ENCODE measurements at regions not wholly inside any gene's neighbourhood (a gene's known extent, or its start where the extent isn't known, plus 50 kb on each side); places are given as distances from the start of the nearest gene placed in this dataset.

DNA sequence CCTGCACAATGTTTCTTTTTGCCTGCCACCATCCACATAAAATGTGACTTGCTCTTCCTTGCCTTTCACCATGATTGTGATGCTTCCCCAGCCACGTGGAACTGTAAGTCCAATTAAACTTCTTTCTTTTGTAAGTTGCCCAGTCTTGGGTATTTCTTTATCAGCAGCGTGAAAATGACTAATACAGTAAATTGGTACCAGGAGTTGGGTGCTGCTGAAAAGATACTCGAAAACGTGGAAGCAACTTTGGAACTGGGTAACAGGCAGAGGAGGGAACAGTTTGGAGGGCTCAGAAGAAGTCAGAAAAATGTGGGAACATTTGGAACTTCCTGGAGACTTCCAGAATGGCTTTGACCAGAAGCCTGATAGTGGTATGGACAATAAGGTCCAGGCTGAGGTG is 425.3 kb downstream of the GPATCH2 start:
- no peak for DNase-seq (ENCODE audit: low spot score)

- DNase-seq (ENCODE audit: low spot score), result no peak
These were observed 434.3 kb downstream of the GPATCH2 start for GRCh38 chr1:217196616-217197015.

- no peak for DNase-seq (ENCODE audit: low spot score)
These were observed 437.7 kb downstream of the GPATCH2 start for GRCh38 chr1:217193151-217193550.

DNA sequence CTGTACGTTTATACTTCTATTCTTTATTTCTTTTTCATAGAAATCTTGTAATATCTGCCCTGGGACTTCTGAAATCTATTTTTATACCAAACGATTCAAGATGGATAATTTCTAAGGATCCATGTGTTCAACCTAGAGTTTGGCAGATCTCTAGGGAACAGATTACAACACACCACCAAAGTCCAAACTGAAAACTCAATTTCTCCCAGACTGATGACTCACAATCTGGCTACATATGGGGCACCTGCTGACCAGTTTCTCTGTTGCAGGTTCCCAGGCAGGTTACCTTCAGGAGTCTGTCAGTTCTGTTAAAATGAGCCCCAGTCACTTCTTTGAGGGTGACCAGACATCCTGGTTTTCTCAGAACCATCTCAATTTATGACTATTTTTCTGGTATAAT is 439.4 kb downstream of the GPATCH2 start:
- no peak for DNase-seq (ENCODE audit: low spot score)

DNA sequence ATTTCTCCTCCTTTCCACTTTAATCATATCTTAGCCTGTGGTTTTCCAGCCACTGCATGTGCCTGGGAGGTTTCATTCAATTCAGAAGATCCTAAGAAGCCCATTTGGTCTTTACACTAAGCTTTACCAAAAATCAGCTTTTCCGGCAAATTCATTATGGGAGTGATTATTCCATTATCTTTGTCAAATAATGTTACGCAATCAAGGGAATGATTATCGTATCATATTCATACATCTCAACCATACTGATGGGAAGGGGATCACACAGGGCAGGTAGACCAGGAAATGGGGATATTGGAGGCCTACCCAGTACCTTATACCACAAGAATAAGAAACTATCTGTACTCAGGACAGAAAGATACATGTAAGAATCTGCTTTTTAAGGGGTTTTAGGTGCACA is 440.5 kb downstream of the GPATCH2 start:
- DNase-seq (ENCODE audit: low spot score), result no peak

DNA sequence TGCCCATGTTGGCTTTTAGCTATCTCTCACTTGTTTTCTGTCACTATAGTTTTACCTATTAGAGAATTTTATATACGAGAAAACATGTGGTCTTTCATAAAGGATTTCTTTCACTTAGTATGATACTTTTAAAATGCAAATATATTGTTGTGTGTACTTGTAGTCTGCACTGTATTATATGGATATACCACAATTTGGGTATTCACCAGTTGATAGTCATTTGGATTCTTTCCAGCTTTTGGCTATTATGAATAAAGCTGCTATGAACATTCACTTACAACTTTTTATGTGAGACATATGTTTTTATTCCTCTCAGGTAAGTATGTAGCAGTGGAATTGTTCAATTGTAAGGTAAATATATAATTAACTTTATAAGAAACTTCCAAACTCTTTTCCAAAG is 441.5 kb downstream of the GPATCH2 start:
- DNase-seq (ENCODE audit: low spot score), result no peak

DNA sequence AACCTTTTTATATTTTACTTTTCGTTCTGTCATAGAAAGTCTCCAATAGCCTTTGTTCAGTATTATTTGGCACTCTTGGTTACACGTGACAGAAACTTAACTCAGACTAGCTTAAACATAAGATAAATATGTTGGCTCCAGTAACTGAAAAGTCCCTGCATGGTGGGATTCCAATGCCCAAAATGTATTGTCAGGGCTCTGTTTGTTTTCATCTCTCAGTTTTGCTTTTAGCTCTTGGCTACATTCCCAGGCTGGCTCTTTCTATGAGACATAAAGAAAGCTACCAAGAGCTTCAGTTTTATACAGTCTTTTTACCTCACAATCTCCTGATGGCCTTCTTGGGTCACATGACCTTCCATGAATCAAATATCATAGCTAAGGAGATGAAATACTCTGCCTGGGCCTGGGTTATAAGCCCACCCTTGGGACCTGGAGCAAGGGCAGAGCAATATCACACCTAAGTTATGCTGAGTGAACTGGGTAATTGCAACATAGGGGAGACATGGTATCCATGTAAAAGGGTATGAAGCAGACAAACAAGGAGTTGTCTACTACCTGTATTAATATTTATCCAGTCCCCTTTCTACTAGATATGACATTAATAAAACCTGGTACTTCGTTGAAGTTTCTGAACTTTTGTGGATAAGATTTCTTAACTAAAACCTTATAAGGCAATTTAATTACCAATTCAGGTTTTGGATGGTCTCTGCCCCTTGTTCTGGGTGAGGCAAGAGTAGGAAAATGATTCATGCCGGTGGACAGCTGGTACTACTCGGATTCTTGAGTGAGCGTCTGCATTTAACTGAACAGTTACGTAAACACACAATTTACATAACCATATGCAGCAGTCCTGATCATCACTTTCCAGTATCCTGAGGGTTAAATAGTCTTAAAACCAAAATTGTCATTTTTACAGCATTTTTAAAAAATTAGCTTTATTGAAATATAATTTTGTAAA is 442.3 kb downstream of the GPATCH2 start:
- DNase-seq (ENCODE audit: low spot score), result no peak

GRCh38 chr1:217186664-217187063 is 444.2 kb downstream of the GPATCH2 start:
- DNase-seq (ENCODE audit: low spot score), result no peak

DNA sequence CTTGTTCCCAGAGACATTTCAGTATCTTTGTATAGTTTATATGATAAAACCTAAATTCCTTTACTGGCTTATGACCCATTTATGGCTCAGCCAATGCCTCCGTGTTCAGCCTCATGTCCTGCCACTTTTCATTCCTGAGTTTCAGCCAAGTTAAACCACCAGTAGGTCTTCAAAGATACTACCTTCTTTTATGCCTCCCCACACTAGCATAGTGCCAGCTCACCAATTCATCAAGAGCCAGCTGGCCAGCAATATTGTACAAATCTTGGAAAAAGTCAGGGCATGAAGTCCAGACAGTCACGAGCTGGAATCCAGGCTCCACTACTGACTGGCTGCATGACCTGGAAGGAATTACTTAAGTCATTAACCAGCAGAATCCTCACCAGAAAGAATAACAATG is 446.0 kb downstream of the GPATCH2 start:
- no peak for DNase-seq (ENCODE audit: low spot score)

- DNase-seq (ENCODE audit: low spot score), result no peak
These were observed 447.9 kb downstream of the GPATCH2 start for GRCh38 chr1:217182992-217183391.

- no peak for DNase-seq (ENCODE audit: low spot score)
These were observed 449.1 kb downstream of the GPATCH2 start for GRCh38 chr1:217181756-217182155.

- no peak for DNase-seq (ENCODE audit: low spot score)
These were observed 449.6 kb downstream of the GPATCH2 start for GRCh38 chr1:217181176-217181746.

DNA sequence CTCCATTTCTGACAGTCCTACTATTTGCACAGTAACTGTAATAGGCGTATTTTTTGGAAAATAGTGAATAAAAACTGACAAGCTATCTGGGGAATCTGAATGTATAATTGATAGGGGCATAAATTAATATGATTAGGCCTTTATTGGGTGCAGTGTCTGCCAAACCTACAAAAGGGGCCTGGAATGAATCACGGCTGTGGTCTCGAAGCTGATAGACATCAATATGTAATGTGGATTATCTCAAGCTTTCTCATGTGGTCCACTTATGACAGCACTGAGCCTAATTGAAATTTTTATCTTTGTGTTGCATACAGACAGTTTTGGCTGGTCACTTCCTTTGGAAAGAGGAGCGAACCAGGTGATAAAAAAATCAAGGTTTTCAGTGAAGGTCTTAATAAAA is 450.4 kb downstream of the GPATCH2 start:
- no peak for DNase-seq (ENCODE audit: low spot score)

DNA sequence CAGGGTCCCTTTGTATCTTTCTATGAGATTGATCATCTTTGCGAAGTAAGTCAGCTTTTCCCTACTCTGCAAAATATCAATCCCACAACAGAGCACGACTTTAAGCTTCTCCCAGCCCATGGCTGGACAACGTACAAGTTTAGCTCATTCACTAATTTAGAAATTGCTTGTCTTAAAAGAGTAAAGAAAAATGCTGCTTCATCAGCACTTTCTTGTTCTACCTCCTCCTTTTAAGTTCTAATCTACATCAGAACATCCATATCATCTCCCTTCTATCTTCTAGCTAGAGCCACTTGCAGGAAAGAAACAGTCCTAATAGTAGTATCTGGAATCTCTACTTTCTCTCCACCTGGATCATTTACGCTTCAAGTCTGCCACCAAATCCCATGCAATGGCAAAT is 441.2 kb upstream of the ESRRG start:
- no peak for DNase-seq (ENCODE audit: low spot score)

DNA sequence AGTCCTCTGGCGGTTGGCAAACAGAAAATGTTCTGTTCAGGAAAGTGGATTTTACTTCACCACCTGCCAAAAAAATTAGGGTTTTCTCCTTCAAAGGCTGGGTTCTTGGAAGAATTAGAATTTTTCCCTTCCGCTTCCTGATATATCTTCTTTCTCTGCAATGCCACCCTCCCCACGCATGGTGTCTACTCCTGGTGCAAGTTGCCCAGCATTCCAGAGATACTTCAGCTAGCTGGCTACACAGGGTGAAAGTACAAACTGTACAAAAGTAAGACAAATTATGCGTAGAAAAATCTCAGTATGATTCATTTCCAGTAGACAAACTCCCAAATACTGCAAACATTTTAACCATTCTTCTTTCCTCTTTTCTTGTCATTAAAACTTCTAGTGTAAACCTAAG is 430.1 kb upstream of the ESRRG start:
- no peak for DNase-seq (ENCODE audit: low spot score)

DNA sequence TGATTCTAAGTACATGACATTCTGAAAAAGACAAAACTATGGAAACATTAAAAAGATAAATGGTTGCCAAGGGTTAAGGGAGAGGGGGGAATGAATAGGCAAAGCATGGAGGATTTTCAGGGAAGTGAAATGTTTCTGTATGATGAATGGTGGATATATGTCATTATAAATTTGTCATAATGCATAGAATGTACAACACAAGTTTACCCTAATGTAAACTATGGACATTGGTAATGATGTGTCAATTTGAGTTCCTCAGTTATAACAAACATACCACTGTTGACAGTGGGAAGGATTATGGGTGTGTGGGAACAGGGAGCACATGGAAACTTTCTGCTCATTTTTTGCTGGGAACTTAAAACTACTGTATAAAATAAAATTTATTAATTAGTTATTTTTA is 427.1 kb upstream of the ESRRG start:
- no peak for DNase-seq (ENCODE audit: low spot score)

DNA sequence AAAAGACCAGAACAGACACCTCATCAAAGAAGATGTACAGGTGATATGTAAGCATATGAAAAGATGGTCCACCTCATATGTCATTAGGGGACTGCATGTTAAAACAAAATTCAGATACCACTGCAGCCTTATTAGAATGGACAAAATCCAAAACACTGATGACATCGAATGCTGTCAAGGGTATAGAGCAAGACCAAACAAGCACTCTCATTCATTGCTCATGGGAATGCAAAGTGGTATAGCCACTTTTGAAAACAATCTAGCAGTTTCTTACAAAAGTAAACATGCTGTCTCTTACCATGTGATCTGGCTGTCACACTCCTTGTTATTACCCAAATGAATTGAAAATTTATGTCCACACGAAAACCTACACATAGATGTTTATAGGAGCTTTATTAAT is 426.6 kb upstream of the ESRRG start:
- DNase-seq (ENCODE audit: low spot score), result no peak

GRCh38 chr1:217141711-217142110 is 418.5 kb upstream of the ESRRG start:
- DNase-seq (ENCODE audit: low spot score), result no peak

DNA sequence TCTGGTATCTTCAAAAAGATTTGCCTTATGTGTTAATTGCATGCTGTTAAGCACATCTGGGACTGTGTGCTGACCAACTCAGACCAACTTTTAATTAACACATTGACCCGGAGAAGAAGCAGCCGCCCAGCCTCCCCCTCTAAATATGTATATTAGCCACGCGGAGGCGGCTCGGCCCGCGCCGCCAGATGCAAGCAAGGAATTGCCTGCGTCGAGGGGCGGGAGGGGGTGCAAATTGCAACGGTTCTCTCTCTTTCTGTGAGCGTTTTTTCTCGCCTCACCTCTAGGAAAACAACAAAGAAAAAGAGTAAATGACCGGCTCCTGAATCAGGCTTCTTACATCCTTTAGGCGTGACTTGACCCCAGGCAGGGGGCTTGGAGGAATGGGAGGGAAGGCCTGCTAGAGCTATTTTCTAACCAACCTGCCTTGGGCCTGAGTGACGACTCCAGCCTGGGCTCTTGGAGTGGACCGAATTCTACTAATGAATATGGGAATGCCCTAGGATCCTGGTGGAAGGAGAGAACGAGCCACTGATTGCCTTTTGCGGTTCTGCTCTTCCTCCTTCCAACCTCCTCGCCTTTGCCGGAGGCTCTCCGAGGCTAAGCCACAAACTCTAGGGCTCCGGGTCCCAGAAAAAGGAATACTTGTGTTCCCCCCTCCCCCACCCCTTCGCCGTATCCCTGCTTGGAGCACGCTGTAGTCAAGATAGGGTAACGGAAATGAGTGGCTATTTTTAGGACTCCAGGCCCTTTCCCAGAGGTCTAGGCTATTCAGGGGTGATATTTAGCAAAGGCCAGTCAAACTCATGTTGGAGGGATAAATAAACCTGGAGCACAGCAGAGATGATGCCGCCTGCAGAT is 417.0 kb upstream of the ESRRG start:
- DNase-seq (ENCODE audit: low spot score), result peak; percentile 61

DNA sequence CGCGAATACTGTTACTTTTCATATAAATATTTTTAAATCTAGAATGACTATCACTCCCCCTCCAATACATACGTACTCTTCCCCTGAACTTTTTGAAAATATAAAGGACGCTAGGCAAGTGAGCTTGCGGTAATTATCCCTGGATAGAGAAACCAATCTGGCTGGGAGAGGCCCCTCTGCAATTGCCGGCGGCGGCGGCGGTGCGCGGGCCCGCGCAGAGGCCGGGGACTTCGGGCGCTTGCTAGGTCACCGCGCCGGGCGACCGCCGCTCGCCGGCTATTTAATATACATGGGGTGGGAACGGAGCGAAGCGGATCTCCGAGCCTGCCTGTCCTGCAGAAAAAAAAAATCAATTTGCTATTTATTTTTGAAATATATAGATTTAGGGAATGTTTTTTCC is 416.3 kb upstream of the ESRRG start:
- peak; percentile 50 for DNase-seq (ENCODE audit: low spot score)

- peak; percentile 7 for DNase-seq (ENCODE audit: low spot score)
These were observed 415.7 kb upstream of the ESRRG start for GRCh38 chr1:217138799-217139466.

- DNase-seq (ENCODE audit: low spot score), result peak; percentile 10
These were observed 415.0 kb upstream of the ESRRG start for GRCh38 chr1:217138173-217138765.
